ENCODE measurements at regions not wholly inside any gene's neighbourhood (a gene's known extent, or its start where the extent isn't known, plus 50 kb on each side); places are given as distances from the start of the nearest gene placed in this dataset.

- Histone ChIP-seq H3K27me3 (ENCODE audit: control insufficient read depth in 3 of 3, insufficient read depth in 3 of 3, low read depth in 1 of 3, low read length in 3 of 3) (no peaks in the 10 kb centered on the region), H2BK120ac (ENCODE audit: low read depth, low read length) (no peak overlapping the region), H2BK12ac (ENCODE audit: low read length) (no peak overlapping the region), H3K4ac (ENCODE audit: low read length) (no peak overlapping the region), H3K18ac (ENCODE audit: low read length) (no peak overlapping the region), H3K14ac (ENCODE audit: low read length) (no peak overlapping the region), H4K8ac (ENCODE audit: low read depth, low read length) (no peak overlapping the region), H3K27ac (replicated peaks; ENCODE audit: low read length) (no peak overlapping the region), H3K36me3 (replicated peaks in 1 of 2; ENCODE audit: control insufficient read depth in 2 of 2, insufficient read depth in 2 of 2, low read length in 2 of 2) (no peaks in the 10 kb centered on the region), H2AK5ac (ENCODE audit: low read depth, low read length) (no peak overlapping the region), H3K4me1 (ENCODE audit: control insufficient read depth in 2 of 2, insufficient read depth in 1 of 2, low read depth in 1 of 2, low read length in 2 of 2) (no peaks in the 10 kb centered on the region), H2AFZ (ENCODE audit: low read length) (no peak overlapping the region), H4K91ac (ENCODE audit: low read depth, low read length, poor library complexity) (no peak overlapping the region), H3K9ac (ENCODE audit: low read depth, low read length, poor library complexity) (no peak overlapping the region), H3K4me3 (ENCODE audit: low read length in 2 of 2) (no peak overlapping the region), H3K79me1 (ENCODE audit: low read depth, low read length) (no peaks in the 10 kb centered on the region), H2BK15ac (ENCODE audit: low read length) (no peak overlapping the region), H3K9me3 (replicated peaks in 1 of 2; ENCODE audit: control insufficient read depth in 2 of 2, insufficient read depth in 1 of 2, low read depth in 1 of 2, low read length in 2 of 2) (no peaks in the 10 kb centered on the region), H3K23ac (ENCODE audit: low read depth, low read length, poor library complexity) (no peak overlapping the region), H2BK5ac (ENCODE audit: low read length) (no peak overlapping the region), H3K4me2 (ENCODE audit: insufficient read depth, low read length, poor library complexity, severe bottlenecking) (no peak overlapping the region)
- no peak for DNase-seq (ENCODE audit: low spot score)
- no CpG with 5 or more reads among the region's 9 CpGs for WGBS, 2 donors (ENCODE audit: extremely low coverage in 2 of 2, insufficient read length in 2 of 2, insufficient replicate concordance in 1 of 2)
Observed at GRCh38 chr1:199794105-199794863, 233.2 kb upstream of the NR5A2 start.

DNA sequence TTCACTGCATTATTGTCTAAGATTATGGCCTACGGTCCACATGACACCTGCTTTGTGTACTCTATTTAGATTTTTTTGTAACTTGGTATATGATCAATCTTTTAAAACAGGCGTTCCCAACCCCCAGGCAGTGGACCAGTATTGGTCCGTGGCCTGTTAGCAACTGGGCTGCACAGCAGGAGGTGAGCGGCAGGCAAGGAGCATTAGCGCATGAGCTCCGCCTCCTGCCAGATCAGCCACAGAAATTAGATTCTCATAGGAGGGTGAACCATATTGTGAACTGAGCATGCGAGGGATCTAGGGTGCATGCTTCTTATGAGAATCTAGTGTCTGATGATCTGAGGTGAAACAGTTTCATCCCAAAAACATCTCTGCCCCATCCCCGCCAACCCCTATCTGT, 228.4 kb upstream of the NR5A2 start:
- no peaks in the 10 kb centered on the region for H3K79me1 ChIP-seq (ENCODE audit: low read depth, low read length)
- H2AK5ac ChIP-seq (ENCODE audit: low read depth, low read length), result no peak overlapping the region
- no peak overlapping the region for H2BK120ac ChIP-seq (ENCODE audit: low read depth, low read length)
- no peak overlapping the region for H3K14ac ChIP-seq (ENCODE audit: low read length)
- H3K9me3 ChIP-seq (replicated peaks in 1 of 2; ENCODE audit: control insufficient read depth in 2 of 2, insufficient read depth in 1 of 2, low read depth in 1 of 2, low read length in 2 of 2), result no peaks in the 10 kb centered on the region
- no peak overlapping the region for H3K9ac ChIP-seq (ENCODE audit: low read depth, low read length, poor library complexity)
- no peak for DNase-seq (ENCODE audit: low spot score)
- no peak overlapping the region for H2BK5ac ChIP-seq (ENCODE audit: low read length)
- H3K4me1 ChIP-seq (ENCODE audit: control insufficient read depth in 2 of 2, insufficient read depth in 1 of 2, low read depth in 1 of 2, low read length in 2 of 2), result no peaks in the 10 kb centered on the region
- H3K4me2 ChIP-seq (ENCODE audit: insufficient read depth, low read length, poor library complexity, severe bottlenecking), result no peak overlapping the region
- H3K27me3 ChIP-seq (ENCODE audit: control insufficient read depth in 3 of 3, insufficient read depth in 3 of 3, low read depth in 1 of 3, low read length in 3 of 3), result no peaks in the 10 kb centered on the region
- no peak overlapping the region for H4K8ac ChIP-seq (ENCODE audit: low read depth, low read length)
- no peak overlapping the region for H2AFZ ChIP-seq (ENCODE audit: low read length)
- no peak overlapping the region for H4K91ac ChIP-seq (ENCODE audit: low read depth, low read length, poor library complexity)
- H3K27ac ChIP-seq (replicated peaks; ENCODE audit: low read length), result no peak overlapping the region
- no peak overlapping the region for H3K4ac ChIP-seq (ENCODE audit: low read length)
- H3K36me3 ChIP-seq (replicated peaks in 1 of 2; ENCODE audit: control insufficient read depth in 2 of 2, insufficient read depth in 2 of 2, low read length in 2 of 2), result no peaks in the 10 kb centered on the region
- no peak overlapping the region for H2BK15ac ChIP-seq (ENCODE audit: low read length)
- WGBS, 2 donors (ENCODE audit: extremely low coverage in 2 of 2, insufficient read length in 2 of 2, insufficient replicate concordance in 1 of 2), result no CpG with 5 or more reads among the region's 8 CpGs
- no peak overlapping the region for H2BK12ac ChIP-seq (ENCODE audit: low read length)
- no peak overlapping the region for H3K18ac ChIP-seq (ENCODE audit: low read length)
- H3K4me3 ChIP-seq (ENCODE audit: low read length in 2 of 2), result no peak overlapping the region
- no peak overlapping the region for H3K23ac ChIP-seq (ENCODE audit: low read depth, low read length, poor library complexity)

GRCh38 chr1:199804526-199804925, 223.0 kb upstream of the NR5A2 start:
- Histone ChIP-seq H4K8ac (ENCODE audit: low read depth, low read length) (no peak overlapping the region), H2AFZ (ENCODE audit: low read length) (no peak overlapping the region), H2BK120ac (ENCODE audit: low read depth, low read length) (no peak overlapping the region), H3K36me3 (replicated peaks in 1 of 2; ENCODE audit: control insufficient read depth in 2 of 2, insufficient read depth in 2 of 2, low read length in 2 of 2) (no peaks in the 10 kb centered on the region), H2BK15ac (ENCODE audit: low read length) (no peak overlapping the region), H3K18ac (ENCODE audit: low read length) (no peak overlapping the region), H3K23ac (ENCODE audit: low read depth, low read length, poor library complexity) (no peak overlapping the region), H3K9me3 (replicated peaks in 1 of 2; ENCODE audit: control insufficient read depth in 2 of 2, insufficient read depth in 1 of 2, low read depth in 1 of 2, low read length in 2 of 2) (no peaks in the 10 kb centered on the region), H3K4me2 (ENCODE audit: insufficient read depth, low read length, poor library complexity, severe bottlenecking) (no peak overlapping the region), H2BK12ac (ENCODE audit: low read length) (no peak overlapping the region), H3K79me1 (ENCODE audit: low read depth, low read length) (no peaks in the 10 kb centered on the region), H3K4me3 (ENCODE audit: low read length in 2 of 2) (no peak overlapping the region), H3K27ac (replicated peaks; ENCODE audit: low read length) (no peak overlapping the region), H3K9ac (ENCODE audit: low read depth, low read length, poor library complexity) (no peak overlapping the region), H3K27me3 (ENCODE audit: control insufficient read depth in 3 of 3, insufficient read depth in 3 of 3, low read depth in 1 of 3, low read length in 3 of 3) (no peaks in the 10 kb centered on the region), H3K4ac (ENCODE audit: low read length) (no peak overlapping the region), H3K14ac (ENCODE audit: low read length) (no peak overlapping the region), H2AK5ac (ENCODE audit: low read depth, low read length) (no peak overlapping the region), H3K4me1 (ENCODE audit: control insufficient read depth in 2 of 2, insufficient read depth in 1 of 2, low read depth in 1 of 2, low read length in 2 of 2) (no peaks in the 10 kb centered on the region), H4K91ac (ENCODE audit: low read depth, low read length, poor library complexity) (no peak overlapping the region), H2BK5ac (ENCODE audit: low read length) (no peak overlapping the region)
- no CpG with 5 or more reads among the region's 4 CpGs for WGBS, 2 donors (ENCODE audit: extremely low coverage in 2 of 2, insufficient read length in 2 of 2, insufficient replicate concordance in 1 of 2)
- no peak for DNase-seq (ENCODE audit: low spot score)

GRCh38 chr1:199808110-199808870, 219.2 kb upstream of the NR5A2 start:
- no peaks in the 10 kb centered on the region for H3K79me1 ChIP-seq (ENCODE audit: low read depth, low read length)
- no peaks in the 10 kb centered on the region for H3K9me3 ChIP-seq (replicated peaks in 1 of 2; ENCODE audit: control insufficient read depth in 2 of 2, insufficient read depth in 1 of 2, low read depth in 1 of 2, low read length in 2 of 2)
- H2AFZ ChIP-seq (ENCODE audit: low read length), result no peak overlapping the region
- no peak overlapping the region for H2BK120ac ChIP-seq (ENCODE audit: low read depth, low read length)
- no peaks in the 10 kb centered on the region for H3K27me3 ChIP-seq (ENCODE audit: control insufficient read depth in 3 of 3, insufficient read depth in 3 of 3, low read depth in 1 of 3, low read length in 3 of 3)
- H3K27ac ChIP-seq (replicated peaks; ENCODE audit: low read length), result no peak overlapping the region
- no CpG with 5 or more reads among the region's 2 CpGs for WGBS, 2 donors (ENCODE audit: extremely low coverage in 2 of 2, insufficient read length in 2 of 2, insufficient replicate concordance in 1 of 2)
- no peak overlapping the region for H2AK5ac ChIP-seq (ENCODE audit: low read depth, low read length)
- no peak overlapping the region for H4K91ac ChIP-seq (ENCODE audit: low read depth, low read length, poor library complexity)
- H3K18ac ChIP-seq (ENCODE audit: low read length), result no peak overlapping the region
- no peak overlapping the region for H4K8ac ChIP-seq (ENCODE audit: low read depth, low read length)
- H2BK15ac ChIP-seq (ENCODE audit: low read length), result no peak overlapping the region
- no peak overlapping the region for H2BK12ac ChIP-seq (ENCODE audit: low read length)
- no peaks in the 10 kb centered on the region for H3K36me3 ChIP-seq (replicated peaks in 1 of 2; ENCODE audit: control insufficient read depth in 2 of 2, insufficient read depth in 2 of 2, low read length in 2 of 2)
- H3K14ac ChIP-seq (ENCODE audit: low read length), result no peak overlapping the region
- no peak overlapping the region for H3K4me2 ChIP-seq (ENCODE audit: insufficient read depth, low read length, poor library complexity, severe bottlenecking)
- H3K23ac ChIP-seq (ENCODE audit: low read depth, low read length, poor library complexity), result no peak overlapping the region
- no peak overlapping the region for H3K4me3 ChIP-seq (ENCODE audit: low read length in 2 of 2)
- no peak overlapping the region for H3K9ac ChIP-seq (ENCODE audit: low read depth, low read length, poor library complexity)
- DNase-seq (ENCODE audit: low spot score), result no peak
- no peak overlapping the region for H2BK5ac ChIP-seq (ENCODE audit: low read length)
- H3K4ac ChIP-seq (ENCODE audit: low read length), result no peak overlapping the region
- no peaks in the 10 kb centered on the region for H3K4me1 ChIP-seq (ENCODE audit: control insufficient read depth in 2 of 2, insufficient read depth in 1 of 2, low read depth in 1 of 2, low read length in 2 of 2)
